ENCODE measurements at regions not wholly inside any gene's neighbourhood (a gene's known extent, or its start where the extent isn't known, plus 50 kb on each side); places are given as distances from the start of the nearest gene placed in this dataset.

DNA sequence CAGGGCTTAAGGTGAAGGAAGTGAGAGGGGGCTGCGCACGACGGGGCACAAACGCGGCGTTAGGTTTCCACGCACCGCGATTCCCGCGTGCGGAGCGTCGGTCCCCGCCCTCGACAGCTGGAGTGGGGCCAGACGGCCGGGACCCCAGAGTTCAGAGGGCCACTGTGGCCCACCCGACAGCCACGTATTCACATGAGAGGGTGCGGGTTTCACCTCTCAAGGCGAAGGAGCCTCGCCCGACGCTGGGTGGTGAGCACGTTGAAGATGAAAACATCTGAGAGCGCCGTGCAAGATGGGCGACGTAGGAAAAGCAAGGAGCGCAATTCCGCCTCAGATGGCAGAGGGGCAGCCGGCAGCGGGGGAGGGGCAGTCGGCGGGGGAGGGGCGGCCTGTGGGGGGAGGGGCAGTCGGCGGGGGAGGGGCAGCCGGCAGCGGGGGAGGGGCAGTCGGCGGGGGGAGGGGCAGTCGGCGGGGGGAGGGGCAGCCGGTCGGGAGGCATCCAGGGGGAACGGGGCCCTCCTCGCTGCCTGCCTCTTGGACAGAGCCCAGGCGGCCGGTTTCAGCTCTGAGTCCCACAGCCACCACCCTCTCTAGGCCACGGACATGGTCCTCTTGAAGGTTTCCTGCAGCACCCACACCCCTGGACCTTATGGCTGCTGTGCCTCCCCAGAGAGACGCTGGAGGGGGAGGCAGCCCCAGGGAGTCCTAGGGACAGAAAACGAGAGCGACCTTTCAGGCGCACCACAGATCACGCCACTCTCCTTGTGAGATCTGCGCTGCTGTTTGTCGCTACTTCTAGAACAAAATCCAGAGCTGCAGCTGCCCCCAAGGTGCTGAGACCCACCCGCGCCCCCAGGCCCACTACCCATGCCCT is 113.7 kb downstream of the DLL1 start:
- no peak for TF ChIP-seq CTCF (IDR thresholded peaks at IDR 0.05; ENCODE audit: insufficient read depth, low read depth, low read length, missing control alignments)
- no peak overlapping the region for H3K4me3 ChIP-seq (ENCODE audit: low read length)
- no peak for DNase-seq (ENCODE audit: low read depth)

DNA sequence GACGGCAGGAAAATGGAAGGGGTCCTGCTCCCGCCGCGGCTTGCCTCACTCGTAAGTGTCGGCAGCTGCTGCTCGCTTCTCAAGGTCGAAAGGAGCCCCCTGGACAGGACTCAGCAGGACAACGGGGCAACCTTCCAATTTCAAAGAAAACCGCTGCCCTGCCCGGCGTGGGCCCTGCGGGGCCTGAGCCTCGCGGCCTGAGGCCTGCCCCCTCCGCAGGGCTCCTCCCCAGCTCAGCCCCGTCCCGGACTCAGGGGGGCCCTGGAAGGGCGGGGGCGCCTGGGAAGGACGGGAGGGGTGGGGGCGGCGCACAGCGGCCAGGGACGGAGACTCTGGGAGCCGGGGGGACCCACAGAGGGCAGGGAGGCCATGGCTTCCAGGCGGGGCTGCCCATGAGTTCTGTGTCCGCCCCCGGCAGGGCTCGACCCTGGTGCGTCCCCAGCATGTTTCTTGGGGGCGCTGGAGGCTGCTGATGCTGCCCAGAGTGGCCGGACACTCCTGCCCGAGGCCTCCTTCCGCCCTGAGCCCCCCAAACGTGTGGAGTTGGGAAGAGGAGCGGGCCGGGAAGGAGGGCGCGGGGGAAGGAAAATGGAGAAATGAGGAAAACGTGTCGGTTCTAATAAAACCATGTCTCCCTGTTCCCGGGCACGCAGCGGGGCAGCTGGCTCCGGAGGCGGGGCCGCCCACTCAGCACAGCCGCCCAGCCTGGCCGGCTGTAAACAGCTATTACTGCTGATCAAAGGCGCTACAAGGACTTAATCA is 114.6 kb downstream of the DLL1 start:
- no peak overlapping the region for H3K4me3 ChIP-seq (ENCODE audit: low read length)
- TF ChIP-seq CTCF (IDR thresholded peaks at IDR 0.05; ENCODE audit: insufficient read depth, low read depth, low read length, missing control alignments): no peak
- DNase-seq (ENCODE audit: low read depth): no peak

DNA sequence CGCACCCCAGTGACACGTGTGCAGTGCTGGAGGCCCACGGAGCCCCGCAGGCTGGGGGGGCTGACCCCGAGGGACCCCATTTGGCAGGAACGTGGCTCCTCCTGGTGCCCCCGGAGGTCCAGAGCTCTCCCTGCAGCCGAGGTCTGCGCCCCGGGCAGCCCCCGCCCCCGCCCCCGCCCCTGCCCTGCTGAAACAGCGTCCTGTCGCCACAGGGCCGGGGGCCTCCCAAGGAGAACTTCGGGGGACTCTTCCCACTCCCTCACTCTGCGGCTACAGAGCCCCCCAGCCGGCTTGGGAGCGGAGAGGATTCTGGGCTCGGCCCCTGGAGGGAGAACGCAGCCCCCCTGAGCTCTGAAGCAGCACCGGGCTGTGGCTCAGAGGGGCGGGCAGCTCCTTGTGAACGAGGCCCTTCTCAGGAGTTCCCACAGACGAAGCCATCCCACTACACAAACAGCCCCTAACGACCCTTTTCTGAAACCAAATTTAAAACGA is 115.2 kb downstream of the DLL1 start:
- no peak for TF ChIP-seq CTCF (IDR thresholded peaks at IDR 0.05; ENCODE audit: insufficient read depth, low read depth, low read length, missing control alignments)
- H3K4me3 ChIP-seq (ENCODE audit: low read length): no peak overlapping the region
- no peak for DNase-seq (ENCODE audit: low read depth)

GRCh38 chr6:170174771-170175643 is 115.9 kb downstream of the DLL1 start:
- no peak overlapping the region for H3K4me3 ChIP-seq (ENCODE audit: low read length)
- TF ChIP-seq CTCF (IDR thresholded peaks at IDR 0.05; ENCODE audit: insufficient read depth, low read depth, low read length, missing control alignments): no peak
- DNase-seq (ENCODE audit: low read depth): no peak

DNA sequence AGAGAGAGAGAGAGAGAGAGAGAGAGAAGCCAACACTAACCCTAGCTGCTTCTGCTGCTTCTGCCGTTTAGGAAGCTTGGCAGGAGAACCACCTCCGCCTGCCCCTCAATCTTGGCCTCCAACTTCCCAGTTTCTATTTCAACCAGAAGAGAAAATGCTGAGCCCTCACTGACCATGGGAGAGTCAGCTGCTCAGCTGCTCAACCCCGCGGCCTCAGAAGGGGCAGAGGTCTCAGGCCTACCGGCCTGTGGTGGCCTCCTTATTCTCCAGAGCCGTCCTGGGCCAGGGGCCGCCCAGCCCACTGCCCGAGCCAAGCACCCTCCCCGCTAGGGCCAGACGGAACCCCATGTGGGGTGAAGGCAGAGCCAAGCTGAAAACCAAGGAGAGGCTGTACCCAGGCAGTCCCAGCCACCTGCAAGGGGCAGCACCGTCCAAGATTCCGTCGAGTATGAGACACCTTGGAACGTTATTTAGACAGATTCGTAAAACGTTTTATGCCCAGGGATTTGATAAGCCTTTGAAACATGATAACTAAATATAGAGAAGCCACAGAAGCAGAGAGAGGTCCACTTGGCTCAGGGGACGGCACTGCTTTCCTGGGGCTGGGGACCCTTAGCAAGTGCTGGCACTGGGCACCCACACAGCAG is 116.6 kb downstream of the DLL1 start:
- no peak overlapping the region for H3K4me3 ChIP-seq (ENCODE audit: low read length)
- no peak for TF ChIP-seq CTCF (IDR thresholded peaks at IDR 0.05; ENCODE audit: insufficient read depth, low read depth, low read length, missing control alignments)
- no peak for DNase-seq (ENCODE audit: low read depth)

DNA sequence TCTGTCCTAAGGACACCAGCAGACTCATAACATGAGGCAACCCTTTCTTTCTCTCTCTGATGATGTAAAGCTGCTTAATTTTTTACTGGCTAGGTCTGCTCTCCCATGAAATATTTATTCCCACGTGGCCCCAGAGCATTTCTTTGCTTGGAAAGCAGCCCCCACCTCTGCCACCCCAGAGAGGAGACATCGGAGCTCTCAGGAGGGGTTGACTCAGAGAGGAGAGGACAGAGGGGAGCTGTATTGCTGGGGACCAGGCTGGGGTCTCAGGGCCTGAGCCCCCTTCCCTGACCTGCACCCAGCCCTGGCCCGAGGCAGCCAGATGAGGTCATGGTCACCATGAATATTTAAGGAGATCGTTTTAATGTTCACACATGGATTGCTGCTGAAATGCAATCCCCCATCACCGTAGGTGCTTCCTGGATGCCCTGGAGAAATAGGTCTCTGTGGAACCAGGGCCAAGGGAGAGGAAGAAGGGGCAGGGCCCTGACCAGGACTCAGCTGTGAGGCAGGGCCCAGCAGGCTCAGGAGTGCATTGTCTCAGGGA is 117.5 kb downstream of the DLL1 start:
- no peak for TF ChIP-seq CTCF (IDR thresholded peaks at IDR 0.05; ENCODE audit: insufficient read depth, low read depth, low read length, missing control alignments)
- H3K4me3 ChIP-seq (ENCODE audit: low read length): no peak overlapping the region
- DNase-seq (ENCODE audit: low read depth): no peak

Data from epithelial cell of esophagus (primary cell).